ENCODE measurements at regions not wholly inside any gene's neighbourhood (a gene's known extent, or its start where the extent isn't known, plus 50 kb on each side); places are given as distances from the start of the nearest gene placed in this dataset.

DNA sequence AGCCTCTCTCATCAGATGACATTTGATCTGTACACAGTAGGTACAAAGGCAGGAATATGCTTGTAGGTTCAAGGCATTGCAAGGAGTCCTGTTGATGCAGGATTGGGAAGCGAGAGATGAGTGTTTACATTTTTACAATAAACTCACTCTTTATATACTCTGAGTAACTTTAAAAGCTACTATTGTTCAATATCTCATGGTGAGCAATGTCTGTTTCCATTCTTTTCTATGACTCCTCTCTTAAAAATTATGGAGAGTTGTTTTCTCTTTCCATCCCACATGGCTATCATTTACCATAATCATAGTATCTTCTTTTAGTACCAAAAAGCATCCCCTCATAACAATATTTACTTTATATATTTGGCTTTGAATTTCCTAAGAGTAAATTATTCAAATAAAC is 314.0 kb upstream of the CDIN1 start:
- no peak for TF ChIP-seq POLR2A (IDR thresholded peaks at IDR 0.05)
- TF ChIP-seq, protein P1, sequence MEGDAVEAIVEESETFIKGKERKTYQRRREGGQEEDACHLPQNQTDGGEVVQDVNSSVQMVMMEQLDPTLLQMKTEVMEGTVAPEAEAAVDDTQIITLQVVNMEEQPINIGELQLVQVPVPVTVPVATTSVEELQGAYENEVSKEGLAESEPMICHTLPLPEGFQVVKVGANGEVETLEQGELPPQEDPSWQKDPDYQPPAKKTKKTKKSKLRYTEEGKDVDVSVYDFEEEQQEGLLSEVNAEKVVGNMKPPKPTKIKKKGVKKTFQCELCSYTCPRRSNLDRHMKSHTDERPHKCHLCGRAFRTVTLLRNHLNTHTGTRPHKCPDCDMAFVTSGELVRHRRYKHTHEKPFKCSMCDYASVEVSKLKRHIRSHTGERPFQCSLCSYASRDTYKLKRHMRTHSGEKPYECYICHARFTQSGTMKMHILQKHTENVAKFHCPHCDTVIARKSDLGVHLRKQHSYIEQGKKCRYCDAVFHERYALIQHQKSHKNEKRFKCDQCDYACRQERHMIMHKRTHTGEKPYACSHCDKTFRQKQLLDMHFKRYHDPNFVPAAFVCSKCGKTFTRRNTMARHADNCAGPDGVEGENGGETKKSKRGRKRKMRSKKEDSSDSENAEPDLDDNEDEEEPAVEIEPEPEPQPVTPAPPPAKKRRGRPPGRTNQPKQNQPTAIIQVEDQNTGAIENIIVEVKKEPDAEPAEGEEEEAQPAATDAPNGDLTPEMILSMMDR (IDR thresholded peaks at IDR 0.05) = no peak

All from adrenal gland (tissue), 5 donors.